ENCODE measurements at regions not wholly inside any gene's neighbourhood (a gene's known extent, or its start where the extent isn't known, plus 50 kb on each side); places are given as distances from the start of the nearest gene placed in this dataset.
"Not testable (repeated sequence)": the region's sequence is repeated elsewhere in the genome, so short reads cannot be mapped to it uniquely, and the experiment has no call there.

DNA sequence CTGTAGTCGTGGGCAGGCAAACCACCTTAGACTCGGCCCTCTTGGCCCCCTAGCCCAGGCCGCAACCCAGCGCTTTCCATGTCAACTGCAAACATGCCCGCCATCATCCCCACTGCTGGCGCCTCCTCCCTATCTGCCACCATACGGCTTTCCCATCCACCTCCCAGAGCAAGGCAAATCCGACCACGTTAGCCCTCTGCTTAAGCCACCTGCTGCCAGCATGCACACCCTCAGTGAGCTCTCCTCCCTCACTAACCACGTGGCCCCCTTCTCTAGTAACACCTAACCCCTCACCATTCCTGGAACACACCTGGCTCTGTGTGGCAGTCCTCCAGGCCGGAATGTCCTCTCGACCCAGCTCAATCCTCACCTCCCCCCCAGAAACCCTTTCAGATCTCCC lies 534.8 kb downstream of the TP53TG3F start:
- TF ChIP-seq, protein P1, sequence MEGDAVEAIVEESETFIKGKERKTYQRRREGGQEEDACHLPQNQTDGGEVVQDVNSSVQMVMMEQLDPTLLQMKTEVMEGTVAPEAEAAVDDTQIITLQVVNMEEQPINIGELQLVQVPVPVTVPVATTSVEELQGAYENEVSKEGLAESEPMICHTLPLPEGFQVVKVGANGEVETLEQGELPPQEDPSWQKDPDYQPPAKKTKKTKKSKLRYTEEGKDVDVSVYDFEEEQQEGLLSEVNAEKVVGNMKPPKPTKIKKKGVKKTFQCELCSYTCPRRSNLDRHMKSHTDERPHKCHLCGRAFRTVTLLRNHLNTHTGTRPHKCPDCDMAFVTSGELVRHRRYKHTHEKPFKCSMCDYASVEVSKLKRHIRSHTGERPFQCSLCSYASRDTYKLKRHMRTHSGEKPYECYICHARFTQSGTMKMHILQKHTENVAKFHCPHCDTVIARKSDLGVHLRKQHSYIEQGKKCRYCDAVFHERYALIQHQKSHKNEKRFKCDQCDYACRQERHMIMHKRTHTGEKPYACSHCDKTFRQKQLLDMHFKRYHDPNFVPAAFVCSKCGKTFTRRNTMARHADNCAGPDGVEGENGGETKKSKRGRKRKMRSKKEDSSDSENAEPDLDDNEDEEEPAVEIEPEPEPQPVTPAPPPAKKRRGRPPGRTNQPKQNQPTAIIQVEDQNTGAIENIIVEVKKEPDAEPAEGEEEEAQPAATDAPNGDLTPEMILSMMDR (IDR thresholded peaks at IDR 0.05) = not testable (repeated sequence)
- TF ChIP-seq POLR2A (IDR thresholded peaks at IDR 0.05) = not testable (repeated sequence)
